ENCODE measurements at regions not wholly inside any gene's neighbourhood (a gene's known extent, or its start where the extent isn't known, plus 50 kb on each side); places are given as distances from the start of the nearest gene placed in this dataset.

DNA sequence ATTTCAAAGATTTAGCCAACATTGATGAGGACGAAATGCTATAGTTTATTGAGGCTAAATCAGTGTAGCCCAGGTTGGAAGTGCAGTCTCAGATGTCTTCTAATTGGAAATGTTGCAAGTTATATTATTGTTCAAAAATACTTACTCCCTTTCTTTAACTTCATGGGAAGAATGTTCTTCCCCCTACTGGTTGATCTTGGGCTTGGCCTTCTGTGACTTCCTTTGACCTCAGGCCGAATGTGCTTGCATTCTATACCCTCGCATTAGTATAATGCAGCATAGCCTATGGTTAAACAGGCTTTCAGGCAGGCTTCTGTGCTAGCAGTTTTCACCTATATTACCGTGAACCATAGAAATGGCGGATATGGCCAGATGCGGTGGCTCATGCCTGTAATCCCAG lies 77.3 kb downstream of the RPE65 start:
- no peak overlapping the region for H3K27ac ChIP-seq
- H3K9me3 ChIP-seq (ENCODE audit: low read depth): no peaks in the 10 kb centered on the region
- H3K4me1 ChIP-seq (ENCODE audit: low read depth): peaks cover 3% of the 10 kb centered on the region
- H3K4me3 ChIP-seq: no peak overlapping the region
- no peaks in the 10 kb centered on the region for H3K27me3 ChIP-seq
- no peak for DNase-seq (ENCODE audit: low read depth in 1 of 2, low spot score in 1 of 2)
- TF ChIP-seq, protein P1, sequence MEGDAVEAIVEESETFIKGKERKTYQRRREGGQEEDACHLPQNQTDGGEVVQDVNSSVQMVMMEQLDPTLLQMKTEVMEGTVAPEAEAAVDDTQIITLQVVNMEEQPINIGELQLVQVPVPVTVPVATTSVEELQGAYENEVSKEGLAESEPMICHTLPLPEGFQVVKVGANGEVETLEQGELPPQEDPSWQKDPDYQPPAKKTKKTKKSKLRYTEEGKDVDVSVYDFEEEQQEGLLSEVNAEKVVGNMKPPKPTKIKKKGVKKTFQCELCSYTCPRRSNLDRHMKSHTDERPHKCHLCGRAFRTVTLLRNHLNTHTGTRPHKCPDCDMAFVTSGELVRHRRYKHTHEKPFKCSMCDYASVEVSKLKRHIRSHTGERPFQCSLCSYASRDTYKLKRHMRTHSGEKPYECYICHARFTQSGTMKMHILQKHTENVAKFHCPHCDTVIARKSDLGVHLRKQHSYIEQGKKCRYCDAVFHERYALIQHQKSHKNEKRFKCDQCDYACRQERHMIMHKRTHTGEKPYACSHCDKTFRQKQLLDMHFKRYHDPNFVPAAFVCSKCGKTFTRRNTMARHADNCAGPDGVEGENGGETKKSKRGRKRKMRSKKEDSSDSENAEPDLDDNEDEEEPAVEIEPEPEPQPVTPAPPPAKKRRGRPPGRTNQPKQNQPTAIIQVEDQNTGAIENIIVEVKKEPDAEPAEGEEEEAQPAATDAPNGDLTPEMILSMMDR (IDR thresholded peaks at IDR 0.05; ENCODE audit: low read depth, low read length): no peak
- no peaks in the 10 kb centered on the region for H3K36me3 ChIP-seq

DNA sequence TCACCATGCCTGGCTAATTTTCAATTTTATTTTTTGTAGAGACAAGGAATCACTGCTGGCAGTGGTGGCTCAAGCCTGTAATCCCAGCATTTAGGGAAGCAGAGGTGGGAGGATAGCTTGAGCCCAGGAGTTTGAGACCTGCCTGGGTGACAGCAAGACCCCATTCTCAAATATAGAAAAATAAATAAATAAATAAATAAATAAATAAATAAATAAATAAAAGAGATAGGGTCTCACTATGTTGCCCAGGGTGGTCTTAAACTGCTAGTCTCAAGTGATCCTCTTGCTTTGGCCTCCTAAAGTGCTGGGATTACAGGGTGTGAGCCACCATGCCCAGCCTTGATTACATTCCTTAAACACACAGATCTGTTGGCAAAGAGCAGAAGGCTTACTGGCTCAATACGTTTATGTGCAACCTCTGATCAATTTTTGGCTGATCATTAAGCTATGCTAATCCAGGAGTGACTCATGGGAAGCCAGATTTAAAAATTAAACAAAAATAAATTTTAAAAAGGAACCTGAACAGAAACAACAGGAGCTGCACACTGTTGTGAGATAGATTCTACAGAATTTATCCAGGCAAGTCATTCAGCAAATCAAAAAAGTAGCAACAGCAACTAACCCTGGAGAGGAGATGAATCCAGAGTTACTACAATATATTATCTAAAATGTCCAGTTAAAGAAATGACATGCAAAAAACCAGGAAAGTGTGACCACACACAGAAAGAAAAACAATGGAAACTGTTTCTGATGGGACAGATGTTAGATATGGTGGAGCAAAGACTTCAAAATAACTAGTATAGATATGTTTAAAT lies 79.4 kb downstream of the RPE65 start:
- H3K9me3 ChIP-seq (ENCODE audit: low read depth): no peaks in the 10 kb centered on the region
- TF ChIP-seq, protein P1 (IDR thresholded peaks at IDR 0.05; ENCODE audit: low read depth, low read length): no peak
- H3K4me1 ChIP-seq (ENCODE audit: low read depth): no peaks in the 10 kb centered on the region
- no peaks in the 10 kb centered on the region for H3K27me3 ChIP-seq
- no peaks in the 10 kb centered on the region for H3K36me3 ChIP-seq
- no peak for DNase-seq (ENCODE audit: low read depth in 1 of 2, low spot score in 1 of 2)
- H3K27ac ChIP-seq: no peak overlapping the region
- H3K4me3 ChIP-seq: no peak overlapping the region

DNA sequence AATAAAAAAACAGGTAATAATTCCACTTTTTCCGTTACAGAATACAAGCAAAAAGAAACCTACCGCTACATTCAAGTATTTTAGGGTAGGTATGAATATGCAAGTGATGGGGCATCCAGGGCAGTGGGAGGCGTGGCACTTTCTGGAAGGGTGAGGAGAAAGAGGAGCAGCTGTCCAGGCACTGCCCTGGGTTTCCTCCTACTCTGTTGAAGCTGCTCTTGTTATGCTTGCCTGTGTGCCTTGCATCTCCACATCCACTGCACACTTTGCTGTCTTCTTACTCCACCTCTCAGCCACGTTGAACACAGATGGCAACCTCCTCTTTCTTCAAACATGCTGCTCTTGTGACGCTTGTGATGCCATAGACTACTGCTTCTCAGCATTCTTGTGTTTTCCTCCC lies 83.2 kb downstream of the RPE65 start:
- DNase-seq (ENCODE audit: low read depth in 1 of 2, low spot score in 1 of 2): no peak
- no peaks in the 10 kb centered on the region for H3K9me3 ChIP-seq (ENCODE audit: low read depth)
- no peaks in the 10 kb centered on the region for H3K4me1 ChIP-seq (ENCODE audit: low read depth)
- TF ChIP-seq, protein P1 (IDR thresholded peaks at IDR 0.05; ENCODE audit: low read depth, low read length): no peak
- no peaks in the 10 kb centered on the region for H3K36me3 ChIP-seq
- H3K4me3 ChIP-seq: no peak overlapping the region
- H3K27ac ChIP-seq: no peak overlapping the region
- no peaks in the 10 kb centered on the region for H3K27me3 ChIP-seq

DNA sequence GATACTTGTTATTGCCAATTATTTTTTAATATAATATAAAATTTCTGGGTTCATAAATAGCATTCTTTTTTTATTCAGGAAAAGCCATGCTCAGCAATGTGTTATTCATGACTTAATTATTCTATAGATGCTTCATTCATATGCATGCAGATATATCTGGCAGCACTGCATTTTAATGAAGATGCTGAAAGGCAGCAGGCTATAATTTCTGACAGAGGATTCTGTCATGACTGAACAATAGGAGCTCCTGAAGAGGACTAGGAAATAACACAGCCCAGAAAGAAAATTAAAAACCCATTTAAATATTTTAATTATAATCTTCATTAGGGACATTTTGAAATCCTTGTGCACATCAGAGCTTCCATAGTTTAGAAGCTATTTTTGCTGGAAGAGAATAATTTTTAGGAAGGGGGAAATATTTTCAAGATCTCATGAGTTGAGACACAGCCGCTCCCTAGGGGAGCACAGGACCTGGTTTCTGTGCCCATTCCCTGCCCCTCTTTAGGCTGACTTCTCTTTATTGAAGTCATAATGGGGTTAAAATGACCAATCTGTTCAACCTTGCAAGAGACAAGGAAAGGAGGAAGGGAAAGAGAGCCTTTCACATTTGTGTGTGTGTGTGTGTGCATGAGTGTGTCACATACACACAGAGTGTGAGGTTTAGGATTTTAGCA lies 83.9 kb downstream of the RPE65 start:
- Histone ChIP-seq H3K27ac (no peak overlapping the region), H3K36me3 (no peaks in the 10 kb centered on the region), H3K4me1 (ENCODE audit: low read depth) (no peaks in the 10 kb centered on the region), H3K4me3 (no peak overlapping the region), H3K9me3 (ENCODE audit: low read depth) (no peaks in the 10 kb centered on the region), H3K27me3 (no peaks in the 10 kb centered on the region)
- TF ChIP-seq, protein P1 (IDR thresholded peaks at IDR 0.05; ENCODE audit: low read depth, low read length): no peak
- DNase-seq (ENCODE audit: low read depth in 1 of 2, low spot score in 1 of 2): no peak

DNA sequence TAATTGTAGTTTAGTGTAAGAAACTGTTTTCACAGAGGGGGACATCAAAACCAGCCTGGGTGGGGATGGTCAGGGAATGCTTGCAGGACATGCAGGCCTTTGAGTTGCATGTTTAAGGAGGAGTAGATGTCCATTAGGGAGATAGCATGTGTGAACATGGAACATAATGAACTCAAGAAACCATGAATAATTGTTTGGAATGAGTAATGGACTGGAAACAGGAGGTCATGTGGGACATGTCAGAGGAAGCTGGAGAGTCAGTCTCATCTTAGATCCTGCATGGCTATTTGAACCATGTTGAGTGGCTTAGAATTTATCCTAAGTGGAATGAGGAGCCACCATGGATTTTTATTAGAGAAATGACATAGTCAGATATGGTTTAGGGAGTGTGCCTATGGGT lies 86.4 kb downstream of the RPE65 start:
- TF ChIP-seq, protein P1 (IDR thresholded peaks at IDR 0.05; ENCODE audit: low read depth, low read length): no peak
- no peaks in the 10 kb centered on the region for H3K27me3 ChIP-seq
- DNase-seq (ENCODE audit: low read depth in 1 of 2, low spot score in 1 of 2): no peak
- H3K4me1 ChIP-seq (ENCODE audit: low read depth): peaks cover 2% of the 10 kb centered on the region
- no peak overlapping the region for H3K4me3 ChIP-seq
- H3K27ac ChIP-seq: no peak overlapping the region
- no peaks in the 10 kb centered on the region for H3K36me3 ChIP-seq
- no peaks in the 10 kb centered on the region for H3K9me3 ChIP-seq (ENCODE audit: low read depth)
